ENCODE measurements at regions not wholly inside any gene's neighbourhood (a gene's known extent, or its start where the extent isn't known, plus 50 kb on each side); places are given as distances from the start of the nearest gene placed in this dataset.
"Not testable (repeated sequence)": the region's sequence is repeated elsewhere in the genome, so short reads cannot be mapped to it uniquely, and the experiment has no call there.

DNA sequence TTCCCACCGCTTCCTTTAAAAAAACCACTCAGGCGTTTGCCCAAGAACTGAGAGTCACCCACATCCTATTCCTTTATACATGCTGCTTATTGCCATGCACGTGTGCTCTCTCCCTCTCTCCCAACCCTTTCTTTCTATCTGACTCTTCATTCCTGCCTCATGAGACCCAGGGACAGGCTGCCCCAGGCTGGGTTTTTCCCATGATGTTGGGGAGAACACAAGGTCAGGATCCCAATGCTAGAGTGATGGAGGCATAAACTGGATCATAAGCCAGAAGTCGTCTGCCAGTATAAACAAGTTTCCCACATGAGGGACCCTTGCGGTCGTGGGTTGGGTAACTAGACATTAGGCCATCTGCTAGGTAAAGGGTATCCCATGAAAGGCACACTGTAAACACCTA is 64.9 kb downstream of the CD2 start:
- DNase-seq = no peak

GRCh38 chr1:116820369-116820768 is 66.1 kb downstream of the CD2 start:
- DNase-seq = peak; percentile 69

GRCh38 chr1:116821763-116822162 is 67.5 kb downstream of the CD2 start:
- DNase-seq = no peak

DNA sequence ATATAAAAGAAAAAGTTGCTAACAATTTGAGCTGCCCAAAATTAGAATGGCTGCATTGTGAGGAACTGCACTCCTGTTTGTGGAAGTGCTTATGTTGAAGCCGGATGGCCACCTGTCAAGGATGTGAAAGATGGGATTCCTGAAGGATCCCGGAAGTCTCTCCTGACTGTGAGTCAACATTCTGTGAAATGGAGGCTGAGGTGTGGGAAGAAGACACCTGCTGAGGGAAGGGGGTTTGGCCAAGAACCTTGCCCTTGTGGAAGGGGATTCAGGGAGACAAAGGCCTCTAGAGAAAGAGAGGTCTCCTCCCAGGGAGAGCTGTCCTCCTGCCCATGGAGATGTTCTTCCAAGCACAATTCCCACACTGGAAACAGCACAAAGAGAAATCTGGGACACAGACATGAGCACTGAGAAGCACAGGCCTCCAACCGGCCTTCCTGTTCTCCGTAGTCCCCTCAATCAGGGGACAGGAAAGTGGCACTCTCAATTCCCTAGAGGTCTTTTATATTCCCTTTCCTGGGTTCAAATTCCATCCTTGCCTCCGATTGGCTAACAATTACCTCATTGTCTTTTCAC is 70.5 kb downstream of the CD2 start:
- DNase-seq = no peak

GRCh38 chr1:116825207-116825719 is 71.0 kb downstream of the CD2 start:
- DNase-seq = no peak

DNA sequence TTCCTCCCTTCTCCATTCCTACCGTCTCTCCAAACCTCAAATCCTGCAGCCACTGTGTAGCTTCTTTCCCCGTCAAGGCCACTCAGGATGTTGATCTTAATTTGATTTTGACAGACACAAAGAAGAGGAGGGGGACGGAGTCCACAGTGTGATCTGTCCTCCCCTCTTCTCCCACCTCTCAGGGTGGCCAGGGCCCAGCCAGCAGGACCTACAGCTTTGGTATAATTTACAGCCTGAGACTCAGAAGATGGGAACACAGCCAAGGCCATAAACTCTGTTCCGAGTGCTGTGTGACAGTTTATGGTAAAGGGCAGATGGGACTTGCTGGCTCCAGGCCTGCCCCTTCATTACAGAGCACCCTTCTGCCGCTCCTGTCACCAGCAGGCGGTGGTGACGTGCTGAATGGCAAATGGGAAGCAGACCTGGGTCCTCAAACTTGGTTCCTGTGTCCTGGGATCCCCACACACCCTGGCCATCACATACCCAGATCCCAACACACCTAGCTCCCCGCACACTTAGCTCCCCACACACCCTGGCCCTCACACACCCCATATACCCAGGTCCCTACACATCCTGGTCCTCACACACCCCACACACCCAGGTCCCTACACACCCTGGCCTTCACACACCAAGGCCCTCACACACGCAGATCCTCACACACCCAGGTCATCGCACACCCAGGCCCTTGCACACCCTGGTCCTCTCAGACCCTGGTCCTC is 71.6 kb downstream of the CD2 start:
- DNase-seq = peak; percentile 93

DNA sequence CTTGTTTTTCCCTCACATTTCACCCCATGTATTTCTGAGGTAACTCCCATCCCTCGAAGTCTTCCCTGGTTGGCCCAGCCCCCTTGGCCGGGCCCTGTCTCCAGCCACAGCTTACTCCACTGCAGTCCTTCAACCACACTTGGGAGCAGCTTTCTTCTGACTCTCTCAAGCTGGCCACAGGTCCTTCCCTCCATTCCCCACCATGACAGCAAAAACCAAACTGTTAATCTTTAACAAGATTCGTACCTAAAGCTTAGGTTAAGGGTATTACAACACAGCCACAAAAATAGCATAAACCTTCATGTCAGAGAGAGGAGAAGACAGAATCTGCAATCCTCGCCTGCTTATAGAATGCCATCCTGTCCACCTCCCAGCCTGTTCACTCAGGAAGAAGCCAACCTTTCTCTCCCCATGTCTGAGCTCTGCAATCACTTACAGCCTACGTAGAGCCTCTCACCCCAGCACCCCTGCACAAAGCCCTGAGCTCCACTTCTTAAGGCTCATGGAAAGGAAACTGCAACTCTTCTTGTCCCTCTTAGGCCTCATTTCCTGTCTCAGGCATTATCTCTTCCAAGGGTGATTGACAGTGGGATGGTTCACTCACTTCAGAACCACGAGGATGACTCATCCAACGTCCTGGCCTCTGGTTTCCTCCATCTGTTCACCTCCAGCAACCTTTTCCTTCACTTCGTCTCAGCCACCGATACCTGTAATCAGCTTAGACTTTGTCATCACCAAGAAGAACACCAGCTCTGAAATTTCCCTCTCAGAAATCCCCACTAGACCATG is 72.8 kb downstream of the CD2 start:
- no peak for DNase-seq

- DNase-seq = no peak
Observed at GRCh38 chr1:116827607-116828105, 73.4 kb downstream of the CD2 start.

GRCh38 chr1:116832308-116832931 is 77.3 kb upstream of the PTGFRN start:
- DNase-seq = no peak

- no peak for DNase-seq
Observed at GRCh38 chr1:116832932-116833578, 76.7 kb upstream of the PTGFRN start.

- DNase-seq = no peak
Observed at GRCh38 chr1:116833718-116834117, 76.0 kb upstream of the PTGFRN start.

GRCh38 chr1:116834595-116834994 is 75.1 kb upstream of the PTGFRN start:
- DNase-seq = no peak

DNA sequence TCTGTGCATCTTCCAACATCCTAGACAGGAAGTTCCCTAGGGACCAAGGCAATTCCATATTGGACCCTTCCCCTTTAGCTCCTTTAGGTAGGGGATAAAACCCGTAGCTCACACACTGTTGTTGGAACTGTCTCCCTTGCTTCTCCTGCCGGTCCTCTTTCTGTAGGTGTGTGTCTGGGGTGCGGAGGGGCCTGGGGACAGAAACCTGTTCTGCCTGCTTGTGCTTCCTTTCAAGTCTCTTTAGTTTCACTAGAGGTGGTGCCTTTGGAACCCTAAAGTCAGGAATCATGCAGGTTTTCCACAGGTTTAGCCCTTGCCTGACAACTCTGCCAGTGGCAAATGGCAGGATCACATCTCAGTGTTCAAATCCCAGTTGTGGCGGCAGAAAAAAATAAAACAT is 74.6 kb upstream of the PTGFRN start:
- no peak for DNase-seq

DNA sequence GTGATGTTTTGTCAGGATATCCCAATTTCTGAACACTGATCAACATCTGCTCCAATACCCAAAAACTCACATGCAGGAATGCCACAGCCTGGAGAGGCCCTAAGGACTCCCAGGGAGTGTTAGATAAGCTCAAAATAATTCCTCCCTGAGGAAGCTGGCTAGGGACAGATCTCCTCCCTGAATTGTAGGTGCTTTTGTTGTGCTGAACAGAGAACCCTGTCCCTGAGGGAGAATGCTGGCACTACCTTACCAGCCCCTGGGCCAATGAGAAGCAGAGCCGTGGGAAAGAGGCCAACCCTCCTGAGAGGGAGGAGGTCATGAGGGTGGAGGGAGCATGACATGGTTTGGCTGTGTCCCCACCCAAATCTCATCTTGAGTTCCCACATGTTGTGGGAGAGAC is 73.6 kb upstream of the PTGFRN start:
- DNase-seq = no peak

DNA sequence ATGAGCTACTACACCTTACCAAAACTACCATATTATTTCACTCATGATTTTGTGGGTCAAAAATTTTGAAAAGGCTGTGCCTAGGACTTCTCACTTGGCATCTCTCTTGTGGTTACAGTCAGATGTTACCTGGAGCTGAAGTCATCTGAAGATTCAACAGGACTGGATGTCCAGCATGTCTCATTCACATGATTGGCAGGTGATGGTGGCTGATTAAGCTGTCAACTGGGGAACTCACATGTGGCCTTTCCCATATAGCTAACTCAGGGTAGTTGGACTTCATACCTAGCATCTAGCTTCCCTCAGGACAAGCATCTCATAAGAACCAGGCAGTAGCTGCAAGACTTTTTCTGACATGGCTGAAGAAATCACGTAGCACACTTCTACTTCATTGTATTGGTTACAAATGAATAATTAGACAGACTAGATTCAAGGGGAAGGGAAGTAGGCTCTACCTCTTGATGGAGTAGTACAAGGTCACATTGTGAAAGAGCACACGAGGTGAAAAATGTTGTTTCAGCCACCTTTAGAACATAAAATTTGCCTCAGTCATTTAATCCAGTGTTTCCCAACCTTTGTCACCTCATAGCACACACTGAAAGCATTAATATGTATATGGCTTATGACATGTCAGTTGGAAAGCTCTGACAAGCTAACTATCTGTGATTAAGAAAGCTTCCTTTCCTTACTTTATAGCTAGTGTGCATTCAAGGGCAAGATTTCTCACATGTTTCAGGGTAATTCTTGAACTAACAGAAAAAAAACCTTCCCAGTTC is 68.0 kb upstream of the PTGFRN start:
- DNase-seq = no peak

- no peak for DNase-seq
Observed at GRCh38 chr1:116842654-116843053, 67.1 kb upstream of the PTGFRN start.

DNA sequence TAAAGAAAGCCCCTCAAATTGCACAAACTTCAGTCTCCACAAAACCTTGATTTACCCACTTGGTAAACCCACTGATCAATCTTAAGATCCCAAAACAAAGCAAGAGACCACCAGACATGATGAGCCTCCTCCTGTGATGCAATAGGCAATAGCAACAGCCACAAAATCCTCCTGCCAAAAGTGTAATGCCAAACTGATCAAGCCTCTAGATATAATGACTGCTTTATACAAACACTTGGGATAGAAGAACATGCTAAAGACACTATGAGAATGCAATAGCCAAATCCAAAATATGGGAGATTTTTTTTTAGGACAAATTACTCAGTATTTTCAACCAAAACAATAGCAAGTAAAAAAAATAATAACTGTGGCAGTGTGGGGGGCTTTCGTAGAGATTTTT is 64.9 kb upstream of the PTGFRN start:
- no peak for DNase-seq

GRCh38 chr1:116847190-116847589 is 62.5 kb upstream of the PTGFRN start:
- DNase-seq = no peak

- no peak for DNase-seq
Observed at GRCh38 chr1:116847688-116848531, 61.8 kb upstream of the PTGFRN start.

GRCh38 chr1:116850436-116850835 is 59.3 kb upstream of the PTGFRN start:
- DNase-seq = no peak

GRCh38 chr1:116851189-116851588 is 58.5 kb upstream of the PTGFRN start:
- not testable (repeated sequence) for DNase-seq

Data from NCI-H1105 (cell line).